ENCODE measurements at regions not wholly inside any gene's neighbourhood (a gene's known extent, or its start where the extent isn't known, plus 50 kb on each side); places are given as distances from the start of the nearest gene placed in this dataset.

GRCh38 chr12:76707772-76708171 lies 56.1 kb upstream of the ZDHHC17 start:
- DNase-seq (ENCODE audit: low spot score) = no peak

- no peak for DNase-seq (ENCODE audit: low spot score)
Observed at GRCh38 chr12:76708296-76708695, 55.6 kb upstream of the ZDHHC17 start.

DNA sequence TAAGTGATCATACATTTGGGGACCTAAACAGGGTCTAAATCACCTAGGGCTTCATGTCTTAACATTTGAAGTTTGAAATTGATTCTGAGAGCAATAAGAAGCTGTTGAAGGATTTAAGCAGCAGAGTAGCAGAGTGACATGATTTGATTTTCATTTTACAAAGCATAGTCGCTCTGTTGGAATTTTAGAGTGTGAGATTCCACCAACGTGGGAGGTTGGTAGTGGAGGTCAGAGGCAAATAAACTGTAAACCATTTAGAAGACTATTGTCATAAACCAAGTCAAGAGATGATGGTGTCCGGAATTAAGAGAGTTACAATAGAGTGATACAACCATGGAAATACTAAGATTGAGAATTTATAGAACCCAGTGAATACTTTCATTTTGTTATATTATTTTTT lies 52.7 kb upstream of the ZDHHC17 start:
- no peak for DNase-seq (ENCODE audit: low spot score)

DNA sequence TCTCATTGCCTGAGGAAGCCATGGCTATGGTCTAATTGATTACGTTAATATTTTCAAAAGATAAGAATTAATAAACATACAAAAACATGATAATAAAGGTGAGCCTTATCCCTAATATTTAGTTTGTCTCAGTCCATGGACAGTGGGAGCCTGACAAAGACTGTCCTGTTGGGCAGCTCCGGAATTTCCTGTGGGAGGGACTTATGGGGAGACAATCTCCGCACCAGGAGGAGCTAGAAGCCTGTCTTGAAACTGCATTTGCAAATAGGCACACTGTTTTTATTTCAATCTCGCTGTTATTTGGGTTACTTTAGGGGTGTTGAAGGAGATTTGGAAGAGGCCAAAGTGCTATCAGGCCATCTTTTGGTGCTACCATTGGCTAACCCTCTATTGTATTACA lies 50.8 kb upstream of the ZDHHC17 start:
- no peak for DNase-seq (ENCODE audit: low spot score)

- no peak for DNase-seq (ENCODE audit: low spot score)
Observed at GRCh38 chr12:76713986-76714385, 49.9 kb upstream of the ZDHHC17 start.
